Breast epithelium (tissue), 3 donors: ENCODE measurements at regions not wholly inside any gene's neighbourhood (a gene's known extent, or its start where the extent isn't known, plus 50 kb on each side); places are given as distances from the start of the nearest gene placed in this dataset.
"Not testable (repeated sequence)": the region's sequence is repeated elsewhere in the genome, so short reads cannot be mapped to it uniquely, and the experiment has no call there.

ENCODE experiments used
- POLR2AphosphoS5 ChIP-seq, 3 donors: sonication (generic); formaldehyde crosslinking; IDR thresholded peaks; one replicate each; pipeline ENCODE4 v1.6.1; 2017; ENCODE audit warnings: antibody characterized with exemption in 3 of 3
- TF ChIP-seq, protein P1 (sequence below), 3 donors: fragments of 450-650 bp; IDR thresholded peaks; one replicate each; pipeline ENCODE4 v1.5.1; 2016 to 2017; ENCODE audit warnings: antibody characterized with exemption in 3 of 3, mild to moderate bottlenecking in 3 of 3, moderate library complexity in 3 of 3

DNA sequence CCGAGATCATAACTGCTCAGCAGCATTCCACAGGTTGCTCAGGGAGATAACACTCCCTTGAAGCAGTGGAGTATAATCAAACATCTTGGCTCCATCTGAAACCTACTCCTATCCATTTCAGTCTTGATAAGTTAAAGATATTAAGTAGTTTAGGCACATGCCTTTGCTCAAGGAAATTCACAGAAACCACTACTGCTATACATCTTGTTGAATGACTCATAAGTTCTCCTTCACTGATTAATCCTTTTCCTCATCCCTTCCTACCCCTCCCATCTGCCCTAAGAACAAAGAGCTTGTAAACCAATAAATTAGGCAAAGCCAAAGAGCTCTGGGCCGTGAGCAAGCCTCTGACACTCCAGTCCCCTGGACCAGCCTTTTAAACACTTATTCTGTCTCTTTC lies 196.5 kb upstream of the SSTR1 start:
- not testable (repeated sequence) for TF ChIP-seq POLR2AphosphoS5 (IDR thresholded peaks at IDR 0.05)
- TF ChIP-seq, protein P1, sequence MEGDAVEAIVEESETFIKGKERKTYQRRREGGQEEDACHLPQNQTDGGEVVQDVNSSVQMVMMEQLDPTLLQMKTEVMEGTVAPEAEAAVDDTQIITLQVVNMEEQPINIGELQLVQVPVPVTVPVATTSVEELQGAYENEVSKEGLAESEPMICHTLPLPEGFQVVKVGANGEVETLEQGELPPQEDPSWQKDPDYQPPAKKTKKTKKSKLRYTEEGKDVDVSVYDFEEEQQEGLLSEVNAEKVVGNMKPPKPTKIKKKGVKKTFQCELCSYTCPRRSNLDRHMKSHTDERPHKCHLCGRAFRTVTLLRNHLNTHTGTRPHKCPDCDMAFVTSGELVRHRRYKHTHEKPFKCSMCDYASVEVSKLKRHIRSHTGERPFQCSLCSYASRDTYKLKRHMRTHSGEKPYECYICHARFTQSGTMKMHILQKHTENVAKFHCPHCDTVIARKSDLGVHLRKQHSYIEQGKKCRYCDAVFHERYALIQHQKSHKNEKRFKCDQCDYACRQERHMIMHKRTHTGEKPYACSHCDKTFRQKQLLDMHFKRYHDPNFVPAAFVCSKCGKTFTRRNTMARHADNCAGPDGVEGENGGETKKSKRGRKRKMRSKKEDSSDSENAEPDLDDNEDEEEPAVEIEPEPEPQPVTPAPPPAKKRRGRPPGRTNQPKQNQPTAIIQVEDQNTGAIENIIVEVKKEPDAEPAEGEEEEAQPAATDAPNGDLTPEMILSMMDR (IDR thresholded peaks at IDR 0.05): not testable (repeated sequence)
